ENCODE measurements at regions not wholly inside any gene's neighbourhood (a gene's known extent, or its start where the extent isn't known, plus 50 kb on each side); places are given as distances from the start of the nearest gene placed in this dataset.
A peak's percentile ranks its signal among the peaks of the same experiment; 100 is the strongest.
"Not testable (repeated sequence)": the region's sequence is repeated elsewhere in the genome, so short reads cannot be mapped to it uniquely, and the experiment has no call there.

DNA sequence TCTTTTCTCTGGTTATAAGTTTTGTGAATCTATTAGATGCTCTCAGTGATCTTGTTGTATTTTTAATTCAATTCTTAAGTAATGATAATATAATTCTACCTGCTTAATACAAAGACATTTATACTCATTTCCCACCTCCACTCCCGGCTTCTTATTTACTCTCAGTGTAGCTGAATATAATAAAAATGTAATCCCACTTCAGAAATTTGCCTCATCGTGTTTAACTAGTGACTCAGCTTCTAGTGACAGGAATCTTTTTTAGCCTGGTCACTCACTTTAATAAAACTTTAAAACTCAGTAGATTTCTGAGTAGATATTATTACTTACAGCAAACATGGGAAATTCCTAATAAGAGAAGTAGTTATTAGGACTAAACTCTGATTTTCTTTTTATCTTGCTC, 1506.2 kb upstream of the LRRTM3 start:
- Histone ChIP-seq H3K4me1 (ENCODE audit: low read length) (peaks cover 20% of the 10 kb centered on the region), H3K27me3 (replicated peaks; ENCODE audit: insufficient read depth, low read length) (no peaks in the 10 kb centered on the region), H3K36me3 (replicated peaks; ENCODE audit: insufficient read depth, low read length) (no peaks in the 10 kb centered on the region), H3K9ac (ENCODE audit: low read length) (no peak overlapping the region), H4K20me1 (ENCODE audit: insufficient read depth, low read length) (no peaks in the 10 kb centered on the region), H3K79me2 (ENCODE audit: low read length) (no peaks in the 10 kb centered on the region), H3K4me3 (ENCODE audit: low read length) (no peak overlapping the region), H3K27ac (ENCODE audit: low read length) (no peak overlapping the region), H3F3A (ENCODE audit: insufficient read depth, low read length) (peaks cover 11% of the 10 kb centered on the region), H3K9me2 (replicated peaks; ENCODE audit: insufficient read depth, low read length) (no peaks in the 10 kb centered on the region), H2AFZ (ENCODE audit: low read length) (no peak overlapping the region), H3K9me3 (replicated peaks; ENCODE audit: insufficient read depth, low read length) (no peaks in the 10 kb centered on the region), H3K4me2 (ENCODE audit: low read depth, low read length) (no peak overlapping the region)
- no peak for TF ChIP-seq EZH2 (optimal IDR thresholded peaks at IDR 0.05; ENCODE audit: low read depth, low read length)
- no peak for TF ChIP-seq EZH2phosphoT487 (IDR thresholded peaks at IDR 0.05; ENCODE audit: low read length)
- TF ChIP-seq, protein P1, sequence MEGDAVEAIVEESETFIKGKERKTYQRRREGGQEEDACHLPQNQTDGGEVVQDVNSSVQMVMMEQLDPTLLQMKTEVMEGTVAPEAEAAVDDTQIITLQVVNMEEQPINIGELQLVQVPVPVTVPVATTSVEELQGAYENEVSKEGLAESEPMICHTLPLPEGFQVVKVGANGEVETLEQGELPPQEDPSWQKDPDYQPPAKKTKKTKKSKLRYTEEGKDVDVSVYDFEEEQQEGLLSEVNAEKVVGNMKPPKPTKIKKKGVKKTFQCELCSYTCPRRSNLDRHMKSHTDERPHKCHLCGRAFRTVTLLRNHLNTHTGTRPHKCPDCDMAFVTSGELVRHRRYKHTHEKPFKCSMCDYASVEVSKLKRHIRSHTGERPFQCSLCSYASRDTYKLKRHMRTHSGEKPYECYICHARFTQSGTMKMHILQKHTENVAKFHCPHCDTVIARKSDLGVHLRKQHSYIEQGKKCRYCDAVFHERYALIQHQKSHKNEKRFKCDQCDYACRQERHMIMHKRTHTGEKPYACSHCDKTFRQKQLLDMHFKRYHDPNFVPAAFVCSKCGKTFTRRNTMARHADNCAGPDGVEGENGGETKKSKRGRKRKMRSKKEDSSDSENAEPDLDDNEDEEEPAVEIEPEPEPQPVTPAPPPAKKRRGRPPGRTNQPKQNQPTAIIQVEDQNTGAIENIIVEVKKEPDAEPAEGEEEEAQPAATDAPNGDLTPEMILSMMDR (IDR thresholded peaks at IDR 0.05; ENCODE audit: low read length) = no peak
- no peak for DNase-seq

DNA sequence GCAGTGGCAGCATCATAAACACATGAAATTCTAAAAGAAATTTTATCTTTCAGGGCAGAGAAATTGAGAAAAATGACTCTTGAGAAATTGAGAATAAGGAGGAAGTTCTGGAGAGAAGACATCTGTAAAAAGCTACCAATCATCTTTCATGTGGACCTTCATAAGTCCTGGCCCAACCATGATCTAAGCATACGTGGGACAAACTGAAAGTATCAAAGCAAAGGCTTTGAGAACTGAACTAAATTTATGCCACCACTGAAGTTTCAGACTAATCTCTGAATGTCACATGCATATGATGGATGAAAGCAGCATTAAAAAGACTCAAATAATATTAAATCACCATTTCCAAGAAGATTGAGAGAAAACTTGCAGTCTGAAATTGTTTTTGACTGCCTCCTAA, 1502.8 kb upstream of the LRRTM3 start:
- H3K9me3 ChIP-seq (replicated peaks; ENCODE audit: insufficient read depth, low read length) = no peaks in the 10 kb centered on the region
- peak overlapping the region; percentile 66 for H2AFZ ChIP-seq (ENCODE audit: low read length)
- H3K9me2 ChIP-seq (replicated peaks; ENCODE audit: insufficient read depth, low read length) = no peaks in the 10 kb centered on the region
- H3K9ac ChIP-seq (ENCODE audit: low read length) = peak overlapping the region; percentile 11; the same call in 1 of the 2 replicates
- DNase-seq = peak; percentile 75
- peaks cover 11% of the 10 kb centered on the region for H3F3A ChIP-seq (ENCODE audit: insufficient read depth, low read length)
- H3K27me3 ChIP-seq (replicated peaks; ENCODE audit: insufficient read depth, low read length) = no peaks in the 10 kb centered on the region
- H3K4me3 ChIP-seq (ENCODE audit: low read length) = peak overlapping the region; percentile 14; the same call in 1 of the 2 replicates
- no peaks in the 10 kb centered on the region for H3K36me3 ChIP-seq (replicated peaks; ENCODE audit: insufficient read depth, low read length)
- peak overlapping the region; percentile 61; the same call in 1 of the 2 replicates for H3K27ac ChIP-seq (ENCODE audit: low read length)
- TF ChIP-seq EZH2phosphoT487 (IDR thresholded peaks at IDR 0.05; ENCODE audit: low read length) (no peak), EZH2 (optimal IDR thresholded peaks at IDR 0.05; ENCODE audit: low read depth, low read length) (no peak)
- TF ChIP-seq, protein P1 (IDR thresholded peaks at IDR 0.05; ENCODE audit: low read length) = no peak
- no peaks in the 10 kb centered on the region for H3K79me2 ChIP-seq (ENCODE audit: low read length)
- peaks cover 20% of the 10 kb centered on the region for H3K4me1 ChIP-seq (ENCODE audit: low read length)
- H3K4me2 ChIP-seq (ENCODE audit: low read depth, low read length) = peak overlapping the region; percentile 52
- no peaks in the 10 kb centered on the region for H4K20me1 ChIP-seq (ENCODE audit: insufficient read depth, low read length)

DNA sequence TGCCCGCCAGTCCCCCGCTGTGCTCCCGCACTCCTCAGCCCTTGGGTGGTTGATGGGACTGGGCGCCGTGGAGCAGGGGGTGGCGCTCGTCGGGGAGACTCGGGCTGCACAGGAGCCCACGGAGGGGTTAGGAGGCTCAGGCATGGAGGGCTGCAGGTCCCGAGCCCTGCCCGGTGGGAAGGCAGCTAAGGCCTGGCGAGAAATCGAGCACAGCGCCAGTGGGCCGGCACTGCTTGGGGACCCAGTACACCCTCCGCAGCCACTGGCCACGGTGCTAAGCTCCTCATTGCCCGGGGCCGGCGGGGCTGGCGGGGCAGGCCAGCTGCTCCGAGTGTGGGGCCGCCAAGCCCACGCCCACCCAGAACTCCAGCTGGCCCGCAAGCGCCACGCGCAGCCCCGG, 1496.5 kb upstream of the LRRTM3 start:
- not testable (repeated sequence) for H3K4me3 ChIP-seq (ENCODE audit: low read length); H3K27ac ChIP-seq (ENCODE audit: low read length); H3K79me2 ChIP-seq (ENCODE audit: low read length); H3K4me2 ChIP-seq (ENCODE audit: low read depth, low read length); H3K9me3 ChIP-seq (replicated peaks; ENCODE audit: insufficient read depth, low read length); DNase-seq; H3K36me3 ChIP-seq (replicated peaks; ENCODE audit: insufficient read depth, low read length); H3K9ac ChIP-seq (ENCODE audit: low read length); H2AFZ ChIP-seq (ENCODE audit: low read length); H3K9me2 ChIP-seq (replicated peaks; ENCODE audit: insufficient read depth, low read length); H4K20me1 ChIP-seq (ENCODE audit: insufficient read depth, low read length); H3K27me3 ChIP-seq (replicated peaks; ENCODE audit: insufficient read depth, low read length)
- peaks cover 18% of the 10 kb centered on the region for H3K4me1 ChIP-seq (ENCODE audit: low read length)
- peaks cover 15% of the 10 kb centered on the region for H3F3A ChIP-seq (ENCODE audit: insufficient read depth, low read length)

DNA sequence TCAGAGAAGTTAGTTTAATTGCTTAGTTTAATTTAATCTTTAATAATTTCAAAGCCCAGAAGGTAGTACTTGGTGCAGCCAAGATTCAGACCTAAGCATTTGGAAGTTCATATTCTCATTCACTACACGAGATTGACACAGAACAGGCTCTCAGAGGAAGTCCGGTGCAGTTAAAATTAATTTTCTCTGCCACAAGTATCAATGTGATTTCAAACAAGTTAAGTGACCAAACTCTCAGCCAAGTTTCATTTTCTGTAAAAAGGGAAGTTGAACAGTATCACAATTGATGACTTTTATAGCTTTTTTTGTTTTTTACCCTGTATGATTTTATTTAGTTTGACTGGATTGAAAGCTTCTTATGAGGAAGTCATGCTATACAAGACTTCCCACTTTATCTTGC, 1494.9 kb upstream of the LRRTM3 start:
- H3K36me3 ChIP-seq (replicated peaks; ENCODE audit: insufficient read depth, low read length) = no peaks in the 10 kb centered on the region
- H4K20me1 ChIP-seq (ENCODE audit: insufficient read depth, low read length) = no peaks in the 10 kb centered on the region
- peak overlapping the region; percentile 1; the same call in 1 of the 2 replicates for H3K9ac ChIP-seq (ENCODE audit: low read length)
- H3F3A ChIP-seq (ENCODE audit: insufficient read depth, low read length) = peaks cover 15% of the 10 kb centered on the region
- no peak overlapping the region for H2AFZ ChIP-seq (ENCODE audit: low read length)
- H3K9me2 ChIP-seq (replicated peaks; ENCODE audit: insufficient read depth, low read length) = no peaks in the 10 kb centered on the region
- peak overlapping the region; percentile 57; the same call in 1 of the 2 replicates for H3K27ac ChIP-seq (ENCODE audit: low read length)
- DNase-seq = peak; percentile 72
- TF ChIP-seq, protein P1 (IDR thresholded peaks at IDR 0.05; ENCODE audit: low read length) = no peak
- TF ChIP-seq EZH2phosphoT487 (IDR thresholded peaks at IDR 0.05; ENCODE audit: low read length) (no peak), EZH2 (optimal IDR thresholded peaks at IDR 0.05; ENCODE audit: low read depth, low read length) (no peak)
- H3K4me2 ChIP-seq (ENCODE audit: low read depth, low read length) = peak overlapping the region; percentile 74
- no peaks in the 10 kb centered on the region for H3K27me3 ChIP-seq (replicated peaks; ENCODE audit: insufficient read depth, low read length)
- H3K4me1 ChIP-seq (ENCODE audit: low read length) = peaks cover 18% of the 10 kb centered on the region
- H3K4me3 ChIP-seq (ENCODE audit: low read length) = peak overlapping the region; percentile 29; the same call in 1 of the 2 replicates
- no peaks in the 10 kb centered on the region for H3K9me3 ChIP-seq (replicated peaks; ENCODE audit: insufficient read depth, low read length)
- no peaks in the 10 kb centered on the region for H3K79me2 ChIP-seq (ENCODE audit: low read length)

Measured in MM.1S (cell line).